IPS DF 19.7 (cell line): ENCODE measurements at regions not wholly inside any gene's neighbourhood (a gene's known extent, or its start where the extent isn't known, plus 50 kb on each side); places are given as distances from the start of the nearest gene placed in this dataset.

ENCODE experiments used
- DNase-seq: peaks from one replicate; pipeline ENCODE4 v3.0.0-alpha.2; 2013; ENCODE audit warnings: low read depth, low spot score

- no peak for DNase-seq
These were observed 510.6 kb downstream of the CPS1 start for GRCh38 chr2:211067029-211067428.

GRCh38 chr2:211068108-211068780 is 511.8 kb downstream of the CPS1 start:
- no peak for DNase-seq

- no peak for DNase-seq
These were observed 514.1 kb downstream of the CPS1 start for GRCh38 chr2:211070547-211070946.

- no peak for DNase-seq
These were observed 520.9 kb downstream of the CPS1 start for GRCh38 chr2:211077216-211077767.

GRCh38 chr2:211084352-211084751 is 528.0 kb downstream of the CPS1 start:
- no peak for DNase-seq

DNA sequence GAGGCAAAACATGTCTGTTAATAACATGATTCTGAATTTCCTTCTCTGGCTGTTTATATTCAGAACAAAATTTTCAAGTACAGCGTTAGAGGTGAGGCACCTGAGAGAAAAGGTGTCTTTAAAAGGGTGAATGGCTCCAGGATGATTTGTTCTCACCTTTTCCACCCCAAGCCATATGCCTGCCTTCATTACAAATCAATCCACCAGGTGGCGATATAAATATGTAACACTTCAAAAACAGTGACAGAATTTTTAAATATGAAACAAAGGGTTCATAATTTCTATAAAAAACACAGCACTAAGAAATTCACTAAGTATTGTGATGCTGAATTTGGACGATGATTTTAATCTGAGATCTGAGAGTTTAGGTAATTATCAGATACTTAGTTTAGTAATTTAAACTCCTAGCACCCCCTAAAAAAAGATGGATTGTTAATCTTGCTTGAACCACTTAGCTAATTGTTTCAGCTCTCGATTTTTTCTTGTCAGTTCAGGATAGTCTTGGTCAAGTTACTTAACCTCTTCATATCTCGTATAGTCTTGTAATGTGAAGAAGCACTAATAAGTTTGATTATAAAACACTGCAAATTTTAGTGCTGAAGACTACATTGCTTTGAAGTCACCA is 528.8 kb downstream of the CPS1 start:
- no peak for DNase-seq

DNA sequence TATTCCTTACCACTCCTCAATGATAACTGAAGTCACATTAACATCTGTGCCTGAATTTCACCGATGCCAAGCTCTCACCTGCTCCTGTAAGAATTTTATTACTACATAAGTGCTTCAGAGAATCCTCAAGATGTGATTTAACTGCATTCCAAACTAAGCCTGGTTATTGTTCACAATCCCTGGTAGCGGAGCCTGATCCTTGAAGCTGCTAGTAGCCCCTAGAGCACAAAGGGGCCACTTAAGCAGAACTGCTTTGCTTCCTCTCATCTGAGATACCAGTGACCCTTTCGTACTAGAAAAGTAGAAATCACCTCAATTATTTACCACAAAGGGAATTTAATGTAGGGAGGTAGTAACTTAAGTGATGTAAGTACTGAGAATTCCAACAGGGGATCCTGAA is 529.6 kb downstream of the CPS1 start:
- no peak for DNase-seq

GRCh38 chr2:211089127-211089526 is 532.7 kb downstream of the CPS1 start:
- DNase-seq: no peak

DNA sequence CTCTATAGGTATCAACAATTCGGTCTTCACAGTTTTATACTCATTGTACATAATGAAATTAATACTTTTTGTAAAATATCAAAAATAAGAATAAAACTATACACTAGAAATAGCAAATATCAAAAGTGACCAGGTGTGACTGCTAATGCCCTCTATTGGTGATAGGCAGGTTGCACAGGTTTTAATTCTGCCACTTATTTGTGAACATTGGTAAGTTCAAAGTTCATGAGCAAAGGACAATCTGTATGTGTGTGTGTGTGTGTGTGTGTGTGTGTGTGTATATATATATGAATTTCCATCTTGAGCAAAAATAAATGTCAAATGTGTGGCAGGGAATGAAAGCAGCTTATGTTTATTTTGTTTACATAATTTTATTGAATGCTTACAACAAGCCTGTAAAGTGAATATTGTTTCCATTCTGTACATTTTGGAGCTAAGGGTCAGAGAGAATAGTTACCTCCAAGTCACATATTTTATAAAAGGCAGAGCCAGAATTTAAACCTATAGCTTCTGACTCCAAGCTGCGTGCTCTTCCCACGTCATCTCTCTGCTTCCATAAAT is 537.4 kb downstream of the CPS1 start:
- DNase-seq: no peak

GRCh38 chr2:211103989-211104388 is 547.6 kb downstream of the CPS1 start:
- no peak for DNase-seq

DNA sequence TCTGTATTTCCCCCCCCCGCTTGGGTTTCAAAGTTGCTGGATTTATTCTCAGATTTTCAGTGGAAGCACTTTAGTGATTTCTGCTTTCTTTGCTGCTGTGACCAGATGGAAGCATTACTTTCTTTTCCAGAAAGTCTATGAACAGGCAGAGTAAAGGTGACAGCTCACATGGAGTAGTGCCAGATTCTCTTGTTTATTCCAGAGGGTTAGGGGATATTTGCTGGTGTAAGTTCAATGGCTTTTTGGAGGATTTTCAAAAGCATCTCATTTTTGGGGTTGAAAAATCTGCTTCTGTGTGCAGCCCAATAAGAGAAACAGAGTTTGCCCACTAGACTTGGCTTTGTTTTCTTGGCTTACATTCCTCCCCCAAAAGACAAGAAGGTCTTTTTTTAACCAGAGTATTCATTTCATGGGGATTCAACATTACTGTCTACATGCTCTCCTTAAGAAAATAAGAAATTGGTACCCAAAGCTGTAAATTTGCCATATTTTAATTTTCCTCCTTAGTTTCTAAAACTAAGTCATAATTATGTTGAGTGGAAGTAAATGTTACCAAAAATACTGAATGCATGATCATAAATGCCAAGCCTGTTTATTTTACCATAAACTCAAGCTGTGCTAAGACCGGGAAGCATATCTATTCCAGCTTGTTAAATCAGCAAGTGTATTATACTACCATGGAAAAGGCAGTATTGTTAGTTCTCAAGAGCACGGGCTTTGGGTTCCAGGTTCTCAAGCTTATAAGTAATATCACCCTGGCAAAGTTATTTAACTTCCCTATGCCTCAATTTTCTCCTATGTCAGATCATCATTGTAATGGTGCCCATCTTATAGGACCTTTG is 557.2 kb downstream of the CPS1 start:
- no peak for DNase-seq

DNA sequence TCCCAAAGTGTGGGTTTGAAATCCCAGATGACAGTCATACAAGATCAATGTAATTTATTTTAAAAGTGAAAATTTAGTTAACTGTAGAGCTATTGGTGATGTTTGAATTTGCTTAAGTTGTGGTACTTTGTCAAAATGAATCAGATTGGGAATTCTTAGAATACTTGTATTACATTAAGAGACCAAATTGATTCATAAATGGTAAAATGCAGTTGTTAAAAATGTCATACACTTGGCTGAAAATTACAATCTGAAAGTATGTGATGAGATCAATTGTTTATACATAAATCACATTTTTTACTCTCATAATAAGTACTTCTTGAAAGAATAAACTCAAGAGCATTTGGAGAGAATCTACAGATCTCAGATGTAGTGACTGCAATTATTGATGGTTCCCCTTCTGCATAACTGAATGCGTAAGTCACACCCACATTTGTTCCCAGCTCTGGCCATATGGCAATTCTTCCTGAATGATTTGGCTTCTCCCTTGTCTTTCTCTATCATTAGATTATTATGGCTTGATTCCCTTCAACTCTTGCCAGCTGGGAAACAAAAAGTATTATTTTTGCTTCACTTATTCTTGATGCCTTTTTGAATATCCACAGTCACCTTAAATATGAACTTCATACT is 558.5 kb downstream of the CPS1 start:
- DNase-seq: no peak

DNA sequence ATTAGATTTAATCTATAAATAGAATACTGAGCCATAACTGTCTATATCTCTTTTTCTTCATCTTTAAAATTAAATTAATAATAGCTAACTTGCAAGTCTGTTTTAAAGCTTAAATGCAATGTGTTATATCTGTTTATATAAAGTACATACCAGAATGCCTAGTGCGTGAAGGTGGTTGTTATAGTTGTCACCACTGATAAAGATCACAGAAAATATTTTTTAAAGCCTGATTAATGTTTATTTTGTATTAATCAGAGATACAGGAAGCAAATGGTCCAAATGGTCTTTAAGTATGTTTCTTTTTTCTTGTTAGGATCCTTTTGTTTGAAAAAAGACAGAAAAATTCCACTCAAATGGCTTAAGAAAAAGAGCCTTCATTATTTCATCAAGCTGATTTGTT is 560.6 kb downstream of the CPS1 start:
- no peak for DNase-seq

GRCh38 chr2:211126256-211126655 is 569.9 kb downstream of the CPS1 start:
- no peak for DNase-seq

GRCh38 chr2:211127501-211127900 is 571.1 kb downstream of the CPS1 start:
- DNase-seq: no peak

DNA sequence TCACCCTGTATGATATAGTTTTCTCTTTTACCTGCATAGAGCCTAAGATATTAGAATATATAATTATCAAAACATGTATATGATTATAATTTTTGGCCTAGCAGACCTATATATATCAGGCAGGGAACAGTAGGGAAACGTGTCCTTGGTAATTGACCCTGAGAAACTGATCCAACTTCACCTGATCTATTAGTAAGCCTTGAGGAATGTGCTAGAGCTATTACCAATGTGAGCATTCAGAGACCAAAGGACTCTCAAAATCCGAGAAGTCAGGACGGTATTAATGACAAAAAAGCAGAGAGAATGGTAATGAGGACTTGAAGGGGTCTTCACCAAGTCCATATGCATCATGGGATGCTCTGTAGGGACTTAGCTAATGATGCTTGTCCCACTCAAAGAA is 571.9 kb downstream of the CPS1 start:
- DNase-seq: no peak

DNA sequence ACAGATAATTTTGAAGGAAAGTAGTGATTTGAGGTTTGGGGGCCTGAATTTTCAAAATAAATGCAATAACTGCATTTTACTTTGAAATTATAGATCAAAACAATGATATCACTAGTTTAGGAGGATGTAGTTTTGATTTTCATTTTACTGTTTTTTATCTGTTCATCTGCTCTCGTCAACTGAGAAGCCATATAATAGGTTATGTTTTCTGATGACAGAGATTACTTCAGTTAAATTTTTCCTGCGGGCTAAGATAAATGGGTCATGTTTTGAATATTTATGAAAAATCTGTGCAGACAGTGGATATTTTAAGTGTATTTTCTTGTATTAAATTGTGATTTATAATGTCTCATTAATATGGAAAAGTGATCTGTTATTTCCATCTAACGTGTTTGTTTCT is 573.4 kb downstream of the CPS1 start:
- DNase-seq: no peak

DNA sequence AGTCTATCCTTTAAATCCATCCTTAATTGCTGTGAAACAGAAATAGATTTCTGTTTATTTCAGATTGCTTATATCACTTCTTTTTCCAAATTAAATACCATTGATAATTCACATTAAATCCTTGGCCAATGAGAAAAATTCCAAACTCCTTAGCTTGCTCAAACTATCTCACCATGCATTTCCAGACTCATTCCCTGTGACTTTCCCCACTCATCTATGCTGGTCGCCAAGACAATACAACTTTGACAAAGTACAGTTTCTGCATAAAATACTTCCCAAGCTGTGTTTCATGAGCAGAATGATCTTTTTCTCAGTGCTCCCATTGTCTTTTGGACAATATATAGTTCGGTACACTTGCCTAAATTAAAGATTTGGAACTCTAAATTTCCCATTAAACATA is 575.6 kb downstream of the CPS1 start:
- DNase-seq: no peak

GRCh38 chr2:211132573-211132972 is 576.2 kb downstream of the CPS1 start:
- no peak for DNase-seq

DNA sequence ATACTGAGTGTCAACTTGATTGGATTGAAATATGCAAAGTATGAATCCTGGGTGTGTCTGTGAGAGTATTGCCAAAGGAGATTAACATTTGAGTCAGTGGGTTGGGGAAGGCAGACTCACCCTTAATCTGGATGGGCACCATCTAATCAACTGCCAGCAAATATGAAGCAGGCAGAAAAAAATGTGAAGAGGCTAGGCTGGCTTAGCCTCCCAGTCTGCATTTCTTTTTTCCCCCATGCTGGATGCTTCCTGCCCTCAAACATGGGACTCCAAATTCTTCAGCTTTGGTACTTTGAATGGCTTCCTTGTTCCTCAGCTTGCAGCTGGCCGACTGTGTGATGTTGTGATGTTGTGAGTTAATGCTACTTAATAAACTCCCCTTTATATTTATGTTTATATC is 577.4 kb downstream of the CPS1 start:
- DNase-seq: no peak

- no peak for DNase-seq
These were observed 582.2 kb downstream of the CPS1 start for GRCh38 chr2:211138551-211138950.

DNA sequence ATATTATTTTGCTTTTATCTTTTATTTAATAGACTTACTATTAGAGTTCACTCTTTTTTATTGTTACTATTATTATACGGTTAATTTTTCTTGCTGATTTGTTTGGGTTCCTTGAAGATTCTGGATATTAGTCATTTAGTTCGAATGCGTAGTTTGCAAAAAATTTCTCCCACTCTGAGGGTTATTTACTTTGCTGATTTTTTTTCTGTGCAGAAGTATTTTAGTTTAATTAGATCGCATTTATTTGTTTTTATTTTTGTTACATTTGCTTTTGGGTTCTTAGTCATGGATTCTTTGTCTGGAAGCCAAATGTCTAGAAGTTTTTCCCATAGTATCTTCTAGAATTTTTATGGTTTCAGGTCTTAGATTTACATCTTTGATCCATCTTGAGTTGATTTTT is 585.2 kb downstream of the CPS1 start:
- DNase-seq: no peak
